PC-3 (cell line): ENCODE measurements at regions not wholly inside any gene's neighbourhood (a gene's known extent, or its start where the extent isn't known, plus 50 kb on each side); places are given as distances from the start of the nearest gene placed in this dataset.

Experiments
- ATAC-seq: fragments of 200-7000 bp; cut with Tn5 transposase; 2 replicates; pipeline ENCODE4 v1.9.1; 2020; ENCODE audit warnings: mild to moderate bottlenecking, moderate library complexity
- BruUV-seq: library from RNA; stranded (reverse); fragments of 400-500 nt; replicated peaks from 2 replicates; lab custom pipeline; 2021; lab: Mats Ljungman, UMichigan
- CTCF ChIA-PET: fragments of 300-600 bp; sonication (Branson Sonifier 250); formaldehyde crosslinking; loops from one replicate; lab custom pipeline; 2022; ENCODE audit warnings: antibody characterized with exemption; lab: Charles Lee
- POLR2A ChIA-PET: fragments of 300-600 bp; sonication (Branson Sonifier 250); formaldehyde crosslinking; loops from one replicate; lab custom pipeline; 2022; ENCODE audit warnings: antibody characterized with exemption; ENCODE audit not compliant: unreplicated experiment; lab: Charles Lee
- DNase-seq: peaks from one replicate; pipeline ENCODE4 v3.0.0-alpha.2; 2015
- H2AFZ ChIP-seq: fragments of 300-600 bp; sonication (generic); 2 replicates; pipeline ENCODE4 v1.6.0; 2016; ENCODE audit warnings: antibody characterized with exemption, low read length
- H3F3A ChIP-seq: fragments of 300-600 bp; sonication (generic); one replicate; pipeline ENCODE4 v1.6.0; 2017; ENCODE audit warnings: antibody characterized with exemption, low read length, control low read depth, mild to moderate bottlenecking; ENCODE audit not compliant: unreplicated experiment
- H3K27ac ChIP-seq: fragments of 300-600 bp; sonication (generic); 2 replicates; pipeline ENCODE4 v1.5.1; 2016; ENCODE audit warnings: mild to moderate bottlenecking, low read length
- H3K27me3 ChIP-seq: fragments of 300-600 bp; sonication (generic); 2 replicates; pipeline ENCODE4 v1.6.1; 2016; ENCODE audit warnings: low read length, mixed read lengths
- H3K36me3 ChIP-seq: fragments of 300-600 bp; sonication (generic); 2 replicates; pipeline ENCODE4 v1.6.1; 2016; ENCODE audit warnings: low read depth, mixed run types, low read length, mixed read lengths
- H3K4me1 ChIP-seq: fragments of 300-600 bp; sonication (generic); 2 replicates; pipeline ENCODE4 v1.5.1; 2016; ENCODE audit warnings: low read length; ENCODE audit not compliant: insufficient read depth
- H3K4me2 ChIP-seq: fragments of 300-600 bp; sonication (generic); 2 replicates; pipeline ENCODE4 v1.6.0; 2016; ENCODE audit warnings: low read length
- H3K4me3 ChIP-seq: fragments of 300-600 bp; sonication (generic); 2 replicates; pipeline ENCODE4 v1.5.1; 2016; ENCODE audit warnings: mild to moderate bottlenecking, low read length, mixed read lengths
- H3K79me2 ChIP-seq: fragments of 300-600 bp; sonication (generic); 2 replicates; pipeline ENCODE4 v1.6.1; 2017; ENCODE audit warnings: low read length, mixed read lengths
- H3K9ac ChIP-seq: fragments of 300-600 bp; sonication (generic); 2 replicates; pipeline ENCODE4 v1.6.0; 2016; ENCODE audit warnings: mild to moderate bottlenecking, low read length
- H3K9me2 ChIP-seq: fragments of 300-600 bp; sonication (generic); replicated peaks from 2 replicates; pipeline ENCODE4 v1.6.1; 2016; ENCODE audit warnings: mixed run types, low read length, mixed read lengths
- H3K9me3 ChIP-seq: fragments of 300-600 bp; sonication (generic); 2 replicates; pipeline ENCODE4 v1.6.1; 2016; ENCODE audit warnings: low read length, mixed read lengths
- H4K20me1 ChIP-seq: fragments of 300-600 bp; sonication (generic); 2 replicates; pipeline ENCODE4 v1.6.1; 2016; ENCODE audit warnings: low read length, mixed read lengths
- EZH2 ChIP-seq: fragments of 300-600 bp; sonication (generic); IDR thresholded peaks from one replicate; pipeline ENCODE4 v1.6.1; 2017; ENCODE audit warnings: antibody characterized with exemption, mild to moderate bottlenecking, low read length; ENCODE audit not compliant: unreplicated experiment
- EZH2phosphoT487 ChIP-seq: fragments of 300-600 bp; sonication (generic); IDR thresholded peaks from 2 replicates; pipeline ENCODE4 v1.6.1; 2018; ENCODE audit warnings: mild to moderate bottlenecking, antibody characterized with exemption, low read length, borderline replicate concordance
- intact Hi-C: fragments of 100-400 bp; cut with micrococcal nuclease; formaldehyde crosslinking; loops from 2 replicates; pipeline ENCODE4 v1.9.0; 2023
- TF ChIP-seq, protein P1 (sequence below): fragments of 300-600 bp; sonication (generic); conservative IDR thresholded peaks from 2 replicates; pipeline ENCODE4 v1.5.1; 2017; ENCODE audit warnings: antibody characterized with exemption, low read depth, mild to moderate bottlenecking, low read length

DNA sequence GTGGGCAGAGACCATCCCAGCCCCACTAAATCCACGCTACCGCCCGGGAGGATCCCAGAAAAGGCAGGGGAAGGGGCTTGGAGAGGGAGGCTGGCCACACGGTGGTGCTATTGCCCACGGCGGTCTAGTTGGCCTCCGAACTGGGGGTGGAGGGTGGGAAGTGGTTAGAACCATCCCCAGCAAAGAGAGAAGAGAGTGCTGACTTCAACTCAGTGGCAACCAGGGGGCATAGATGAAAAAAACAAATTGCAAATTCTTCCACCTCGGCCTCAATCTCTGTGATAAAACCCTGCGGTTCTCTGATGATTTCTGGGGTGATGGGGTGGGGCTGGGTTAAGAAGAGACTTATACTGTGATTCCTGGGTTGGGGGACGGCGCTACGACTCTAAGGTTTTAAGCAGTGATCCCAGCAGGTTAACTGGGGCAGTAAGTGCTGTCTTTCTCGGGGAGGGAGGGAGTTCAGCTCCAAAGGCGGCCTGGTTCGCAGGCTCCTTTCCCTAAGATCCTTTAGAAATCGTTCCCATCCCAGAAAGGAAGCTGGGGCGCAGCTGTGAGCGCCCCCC lies 154.5 kb upstream of the LYZL2 start:
- H3F3A ChIP-seq, result no peaks in the 10 kb centered on the region
- H3K27ac ChIP-seq, result no peak overlapping the region
- DNase-seq, result peak; percentile 65
- H4K20me1 ChIP-seq, result no peaks in the 10 kb centered on the region
- H3K4me2 ChIP-seq, result no peak overlapping the region; the same call in 1 of the 2 replicates
- intact Hi-C loops, result loop anchor here (5.0 kb wide), 2 partner anchors 248 to 348 kb away; partner anchors contain the start of gene ZNF438
- BruUV-seq, result no TSS peak
- H3K36me3 ChIP-seq, result no peaks in the 10 kb centered on the region
- ATAC-seq, result peak; percentile 63
- TF ChIP-seq EZH2 (no peak), EZH2phosphoT487 (no peak)
- TF ChIP-seq, protein P1, sequence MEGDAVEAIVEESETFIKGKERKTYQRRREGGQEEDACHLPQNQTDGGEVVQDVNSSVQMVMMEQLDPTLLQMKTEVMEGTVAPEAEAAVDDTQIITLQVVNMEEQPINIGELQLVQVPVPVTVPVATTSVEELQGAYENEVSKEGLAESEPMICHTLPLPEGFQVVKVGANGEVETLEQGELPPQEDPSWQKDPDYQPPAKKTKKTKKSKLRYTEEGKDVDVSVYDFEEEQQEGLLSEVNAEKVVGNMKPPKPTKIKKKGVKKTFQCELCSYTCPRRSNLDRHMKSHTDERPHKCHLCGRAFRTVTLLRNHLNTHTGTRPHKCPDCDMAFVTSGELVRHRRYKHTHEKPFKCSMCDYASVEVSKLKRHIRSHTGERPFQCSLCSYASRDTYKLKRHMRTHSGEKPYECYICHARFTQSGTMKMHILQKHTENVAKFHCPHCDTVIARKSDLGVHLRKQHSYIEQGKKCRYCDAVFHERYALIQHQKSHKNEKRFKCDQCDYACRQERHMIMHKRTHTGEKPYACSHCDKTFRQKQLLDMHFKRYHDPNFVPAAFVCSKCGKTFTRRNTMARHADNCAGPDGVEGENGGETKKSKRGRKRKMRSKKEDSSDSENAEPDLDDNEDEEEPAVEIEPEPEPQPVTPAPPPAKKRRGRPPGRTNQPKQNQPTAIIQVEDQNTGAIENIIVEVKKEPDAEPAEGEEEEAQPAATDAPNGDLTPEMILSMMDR, result peak; percentile 82
- H3K4me1 ChIP-seq, result peaks cover 16% of the 10 kb centered on the region
- no peak overlapping the region for H3K4me3 ChIP-seq
- no peaks in the 10 kb centered on the region for H3K27me3 ChIP-seq
- CTCF ChIA-PET, result interaction anchor here (0.6 to 1.0 kb wide), 2 partner anchors 92 to 248 kb away, joined by 3 to 10 read pairs; partner anchors contain the start of gene ZNF438
- H3K79me2 ChIP-seq, result no peaks in the 10 kb centered on the region
- no peak overlapping the region for H3K9ac ChIP-seq
- POLR2A ChIA-PET, result interaction anchor here (1.1 kb wide), 1 partner anchor 248 kb away, joined by 3 read pairs; the partner anchor contains the start of gene ZNF438
- H2AFZ ChIP-seq, result peak overlapping the region; percentile 70
- H3K9me3 ChIP-seq, result no peaks in the 10 kb centered on the region
- H3K9me2 ChIP-seq, result no peaks in the 10 kb centered on the region

DNA sequence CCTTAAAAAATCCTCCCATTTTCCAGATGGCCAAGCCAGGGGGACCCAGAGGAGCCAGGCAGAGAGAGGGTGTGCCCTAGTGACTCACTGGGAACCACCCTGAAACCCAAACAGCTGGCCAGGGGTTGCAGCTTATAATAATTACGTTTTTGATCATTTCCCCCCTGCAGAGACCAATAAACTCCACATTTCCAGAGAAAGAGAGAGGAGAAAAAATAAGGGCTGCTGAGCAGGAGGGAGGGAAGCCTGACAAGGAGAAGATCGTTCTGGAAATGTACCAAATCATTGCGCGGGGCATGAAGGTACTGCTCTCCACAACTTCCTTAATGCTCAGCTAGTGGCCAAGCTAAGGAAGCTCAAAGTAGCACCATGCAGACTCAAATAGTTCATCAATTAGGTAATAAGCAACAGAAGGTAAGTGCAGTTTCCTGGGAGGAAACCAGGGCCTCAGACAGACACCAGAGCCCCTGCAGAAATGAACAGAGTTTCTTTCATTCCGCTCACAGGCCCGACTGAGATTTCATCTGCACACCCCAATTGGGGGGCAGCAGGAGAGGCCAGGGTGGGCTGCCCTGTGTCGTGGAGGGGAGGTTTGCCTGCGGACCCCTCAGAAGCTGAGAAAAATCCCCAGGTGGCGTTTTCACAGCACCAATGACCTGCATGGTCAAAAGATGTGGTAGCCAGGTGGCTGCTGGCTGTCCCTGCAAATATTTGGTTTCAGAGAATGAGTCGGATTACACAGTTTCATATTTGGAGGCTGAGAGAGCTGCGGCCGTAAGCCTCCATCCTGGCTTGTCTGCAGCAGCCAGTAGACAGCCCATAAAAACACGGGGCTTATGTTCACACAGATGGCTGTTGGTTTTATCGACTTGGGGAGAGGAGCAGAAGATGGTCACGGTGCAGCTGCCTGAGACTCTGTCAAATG lies 153.2 kb upstream of the LYZL2 start:
- no TSS peak for BruUV-seq
- 0 out of 2 replicates have a peak overlapping the region, but pooled peaks have one; percentile 15 for H3K4me2 ChIP-seq

More for the DNA sequence above, 153.2 kb upstream of the LYZL2 start:
- Histone ChIP-seq H3K9me3 (no peaks in the 10 kb centered on the region), H3K27ac (peak overlapping the region; percentile 8), H3F3A (no peaks in the 10 kb centered on the region), H3K27me3 (no peaks in the 10 kb centered on the region), H3K4me1 (peaks cover 16% of the 10 kb centered on the region), H2AFZ (peak overlapping the region; percentile 28; the same call in 1 of the 2 replicates), H3K36me3 (no peaks in the 10 kb centered on the region), H3K79me2 (no peaks in the 10 kb centered on the region), H3K4me3 (no peak overlapping the region), H4K20me1 (no peaks in the 10 kb centered on the region), H3K9me2 (no peaks in the 10 kb centered on the region), H3K9ac (no peak overlapping the region)
- TF ChIP-seq EZH2 (no peak), EZH2phosphoT487 (no peak)
- TF ChIP-seq, protein P1, result no peak
- ATAC-seq, result peak; percentile 66
- intact Hi-C loops, result loop anchor here (5.0 kb wide), 2 partner anchors 250 to 350 kb away; partner anchors contain the start of gene ZNF438
- CTCF ChIA-PET, result interaction anchor here (0.5 to 1.0 kb wide), 5 partner anchors 31 to 1246 kb away, joined by 3 to 7 read pairs (median 3); partner anchors contain the start of gene ZNF438
- POLR2A ChIA-PET, result interaction anchor here (0.5 kb wide), 1 partner anchor 47 kb away, joined by 7 read pairs; no protein-coding TSS in a partner anchor
- DNase-seq, result peak; percentile 19
